ENCODE measurements at regions not wholly inside any gene's neighbourhood (a gene's known extent, or its start where the extent isn't known, plus 50 kb on each side); places are given as distances from the start of the nearest gene placed in this dataset.

GRCh38 chr15:70279096-70279495 lies 181.4 kb upstream of the TLE3 start:
- no peak for DNase-seq (ENCODE audit: low read depth)

GRCh38 chr15:70278644-70279043 lies 180.9 kb upstream of the TLE3 start:
- DNase-seq (ENCODE audit: low read depth): no peak

GRCh38 chr15:70277556-70277955 lies 179.8 kb upstream of the TLE3 start:
- DNase-seq (ENCODE audit: low read depth): no peak

GRCh38 chr15:70276401-70276800 lies 178.7 kb upstream of the TLE3 start:
- no peak for DNase-seq (ENCODE audit: low read depth)

- no peak for DNase-seq (ENCODE audit: low read depth)
These were observed 177.9 kb upstream of the TLE3 start for GRCh38 chr15:70275461-70276138.

GRCh38 chr15:70274908-70275307 lies 177.2 kb upstream of the TLE3 start:
- no peak for DNase-seq (ENCODE audit: low read depth)

- no peak for DNase-seq (ENCODE audit: low read depth)
These were observed 176.7 kb upstream of the TLE3 start for GRCh38 chr15:70274255-70274880.

- no peak for DNase-seq (ENCODE audit: low read depth)
These were observed 176.1 kb upstream of the TLE3 start for GRCh38 chr15:70273808-70274207.

- DNase-seq (ENCODE audit: low read depth): no peak
These were observed 175.0 kb upstream of the TLE3 start for GRCh38 chr15:70272565-70273355.

- no peak for DNase-seq (ENCODE audit: low read depth)
These were observed 173.8 kb upstream of the TLE3 start for GRCh38 chr15:70271422-70272088.

GRCh38 chr15:70270752-70271111 lies 173.0 kb upstream of the TLE3 start:
- no peak for DNase-seq (ENCODE audit: low read depth)

- no peak for DNase-seq (ENCODE audit: low read depth)
These were observed 172.5 kb upstream of the TLE3 start for GRCh38 chr15:70269991-70270751.

GRCh38 chr15:70269311-70269911 lies 171.7 kb upstream of the TLE3 start:
- no peak for DNase-seq (ENCODE audit: low read depth)

- DNase-seq (ENCODE audit: low read depth): no peak
These were observed 171.1 kb upstream of the TLE3 start for GRCh38 chr15:70268698-70269251.

- DNase-seq (ENCODE audit: low read depth): no peak
These were observed 170.2 kb upstream of the TLE3 start for GRCh38 chr15:70267879-70268278.

GRCh38 chr15:70267306-70267705 lies 169.6 kb upstream of the TLE3 start:
- DNase-seq (ENCODE audit: low read depth): no peak

- DNase-seq (ENCODE audit: low read depth): no peak
These were observed 168.8 kb upstream of the TLE3 start for GRCh38 chr15:70266412-70267121.

GRCh38 chr15:70265986-70266385 lies 168.3 kb upstream of the TLE3 start:
- no peak for DNase-seq (ENCODE audit: low read depth)

- no peak for DNase-seq (ENCODE audit: low read depth)
These were observed 167.8 kb upstream of the TLE3 start for GRCh38 chr15:70265466-70265978.

- no peak for DNase-seq (ENCODE audit: low read depth)
These were observed 167.2 kb upstream of the TLE3 start for GRCh38 chr15:70264738-70265465.
